Ascending aorta (tissue), 2 donors: ENCODE measurements at regions not wholly inside any gene's neighbourhood (a gene's known extent, or its start where the extent isn't known, plus 50 kb on each side); places are given as distances from the start of the nearest gene placed in this dataset.

Experiments
- DNase-seq, 2 donors: peaks; one replicate each; pipeline ENCODE4 v3.0.0-alpha.2; 2019; ENCODE audit warnings: low spot score in 2 of 2
- H3K27ac ChIP-seq, 2 donors: fragments of 200-600 bp; sonication (generic); one replicate each; pipeline ENCODE4 v1.5.1; 2016 to 2017; ENCODE audit warnings: mild to moderate bottlenecking in 1 of 2
- H3K27me3 ChIP-seq: fragments of 200-600 bp; sonication (generic); one replicate; pipeline ENCODE4 v1.5.1; 2017
- H3K36me3 ChIP-seq, 2 donors: fragments of 200-600 bp; sonication (generic); one replicate each; pipeline ENCODE4 v1.5.1; 2016
- H3K4me1 ChIP-seq, 2 donors: fragments of 200-600 bp; sonication (generic); one replicate each; pipeline ENCODE4 v1.5.1; 2016 to 2017; ENCODE audit warnings: mild to moderate bottlenecking in 1 of 2
- H3K4me3 ChIP-seq, 2 donors: fragments of 200-600 bp; sonication (generic); one replicate each; pipeline ENCODE4 v1.5.1; 2016 to 2017; ENCODE audit warnings: mild to moderate bottlenecking in 1 of 2
- H3K9me3 ChIP-seq, 2 donors: fragments of 200-600 bp; sonication (generic); one replicate each; pipeline ENCODE4 v1.5.1; 2016
- intact Hi-C: fragments of 100-400 bp; cut with DNase I; formaldehyde crosslinking; loops from one replicate; pipeline ENCODE4 v1.15.1; 2023
- TF ChIP-seq, protein P1 (sequence below), 3 experiments: fragments of 200-600 bp in 2 of 3; fragments of 450-650 bp in 1 of 3; sonication (generic) in 2 of 3; IDR thresholded peaks; one replicate each; pipeline ENCODE4 v1.5.1; 2016 to 2019; ENCODE audit warnings: antibody characterized with exemption in 3 of 3, mild to moderate bottlenecking in 1 of 3, moderate library complexity in 1 of 3

DNA sequence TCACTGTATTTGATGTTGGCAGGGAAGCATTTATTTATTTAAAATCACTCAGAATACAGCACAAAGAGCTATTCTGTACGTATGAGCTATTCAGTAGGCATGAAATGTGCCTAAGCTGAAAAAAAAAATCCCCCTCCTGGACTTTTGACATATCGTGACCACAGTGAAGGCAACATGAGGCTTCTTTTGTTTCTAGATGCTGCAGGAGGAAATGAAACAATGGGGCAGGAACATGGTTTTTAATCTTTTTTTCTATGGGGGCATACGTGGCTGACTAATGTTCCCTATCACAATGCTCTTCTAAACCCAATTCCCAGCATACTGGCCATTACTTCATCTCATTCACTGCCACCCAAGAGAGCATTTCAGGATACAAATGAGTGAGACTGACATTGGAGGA lies 191.0 kb upstream of the PMFBP1 start:
- Histone ChIP-seq H3K4me1 (no peaks in the 10 kb centered on the region), H3K36me3 (no peaks in the 10 kb centered on the region), H3K4me3 (no peak overlapping the region), H3K9me3 (peaks cover 5 to 25% of the 10 kb centered on the region in 2 donors), H3K27ac (no peak overlapping the region), H3K27me3 (no peaks in the 10 kb centered on the region)
- TF ChIP-seq, protein P1, sequence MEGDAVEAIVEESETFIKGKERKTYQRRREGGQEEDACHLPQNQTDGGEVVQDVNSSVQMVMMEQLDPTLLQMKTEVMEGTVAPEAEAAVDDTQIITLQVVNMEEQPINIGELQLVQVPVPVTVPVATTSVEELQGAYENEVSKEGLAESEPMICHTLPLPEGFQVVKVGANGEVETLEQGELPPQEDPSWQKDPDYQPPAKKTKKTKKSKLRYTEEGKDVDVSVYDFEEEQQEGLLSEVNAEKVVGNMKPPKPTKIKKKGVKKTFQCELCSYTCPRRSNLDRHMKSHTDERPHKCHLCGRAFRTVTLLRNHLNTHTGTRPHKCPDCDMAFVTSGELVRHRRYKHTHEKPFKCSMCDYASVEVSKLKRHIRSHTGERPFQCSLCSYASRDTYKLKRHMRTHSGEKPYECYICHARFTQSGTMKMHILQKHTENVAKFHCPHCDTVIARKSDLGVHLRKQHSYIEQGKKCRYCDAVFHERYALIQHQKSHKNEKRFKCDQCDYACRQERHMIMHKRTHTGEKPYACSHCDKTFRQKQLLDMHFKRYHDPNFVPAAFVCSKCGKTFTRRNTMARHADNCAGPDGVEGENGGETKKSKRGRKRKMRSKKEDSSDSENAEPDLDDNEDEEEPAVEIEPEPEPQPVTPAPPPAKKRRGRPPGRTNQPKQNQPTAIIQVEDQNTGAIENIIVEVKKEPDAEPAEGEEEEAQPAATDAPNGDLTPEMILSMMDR (IDR thresholded peaks at IDR 0.05): no peak
- intact Hi-C loops: no loop called here
- no peak for DNase-seq

- no peak overlapping the region for H3K27ac ChIP-seq
- no peaks in the 10 kb centered on the region for H3K4me1 ChIP-seq
- no peaks in the 10 kb centered on the region for H3K36me3 ChIP-seq
- intact Hi-C loops: no loop called here
- H3K9me3 ChIP-seq: peaks cover 5 to 25% of the 10 kb centered on the region in 2 donors
- no peak for DNase-seq
- H3K4me3 ChIP-seq: no peak overlapping the region
- TF ChIP-seq, protein P1 (IDR thresholded peaks at IDR 0.05): no peak
- H3K27me3 ChIP-seq: no peaks in the 10 kb centered on the region
These were observed 190.5 kb upstream of the PMFBP1 start for GRCh38 chr16:72362476-72362875.

DNA sequence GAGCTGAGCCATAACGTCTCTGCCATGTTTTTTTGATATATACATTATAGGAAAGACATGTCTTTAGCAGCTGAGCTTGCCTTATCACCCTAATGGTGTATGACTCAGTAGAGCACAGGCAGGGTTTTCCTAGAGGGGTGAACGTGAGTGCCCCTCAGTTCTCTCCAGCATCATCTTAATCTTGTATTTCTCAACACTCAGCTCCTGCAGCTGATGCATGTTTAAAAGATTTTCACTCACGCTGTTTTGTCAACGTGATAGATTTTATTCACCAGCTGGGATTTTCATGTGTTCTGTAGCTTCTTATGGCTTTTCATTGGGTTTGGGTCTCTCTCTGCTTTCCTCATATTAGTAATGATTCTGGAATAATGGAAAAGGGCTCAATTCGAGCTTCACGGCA lies 186.0 kb upstream of the PMFBP1 start:
- H3K27ac ChIP-seq: no peak overlapping the region
- H3K4me3 ChIP-seq: no peak overlapping the region
- no peaks in the 10 kb centered on the region for H3K27me3 ChIP-seq
- no peaks in the 10 kb centered on the region for H3K9me3 ChIP-seq
- intact Hi-C loops: no loop called here
- H3K36me3 ChIP-seq: no peaks in the 10 kb centered on the region
- no peak for DNase-seq
- TF ChIP-seq, protein P1 (IDR thresholded peaks at IDR 0.05): no peak
- no peaks in the 10 kb centered on the region for H3K4me1 ChIP-seq

- H3K9me3 ChIP-seq: no peaks in the 10 kb centered on the region
- H3K4me3 ChIP-seq: no peak overlapping the region
- no peak for DNase-seq
- intact Hi-C loops: no loop called here
- no peaks in the 10 kb centered on the region for H3K36me3 ChIP-seq
- TF ChIP-seq, protein P1 (IDR thresholded peaks at IDR 0.05): no peak
- H3K4me1 ChIP-seq: no peaks in the 10 kb centered on the region
- H3K27me3 ChIP-seq: no peaks in the 10 kb centered on the region
- H3K27ac ChIP-seq: no peak overlapping the region
These were observed 183.6 kb upstream of the PMFBP1 start for GRCh38 chr16:72355561-72355960.

GRCh38 chr16:72349719-72350118 lies 177.8 kb upstream of the PMFBP1 start:
- Histone ChIP-seq H3K36me3 (no peaks in the 10 kb centered on the region), H3K4me1 (no peaks in the 10 kb centered on the region), H3K4me3 (no peak overlapping the region), H3K27me3 (no peaks in the 10 kb centered on the region), H3K27ac (no peak overlapping the region), H3K9me3 (no peaks in the 10 kb centered on the region)
- intact Hi-C loops: no loop called here
- DNase-seq: no peak
- TF ChIP-seq, protein P1 (IDR thresholded peaks at IDR 0.05): no peak

DNA sequence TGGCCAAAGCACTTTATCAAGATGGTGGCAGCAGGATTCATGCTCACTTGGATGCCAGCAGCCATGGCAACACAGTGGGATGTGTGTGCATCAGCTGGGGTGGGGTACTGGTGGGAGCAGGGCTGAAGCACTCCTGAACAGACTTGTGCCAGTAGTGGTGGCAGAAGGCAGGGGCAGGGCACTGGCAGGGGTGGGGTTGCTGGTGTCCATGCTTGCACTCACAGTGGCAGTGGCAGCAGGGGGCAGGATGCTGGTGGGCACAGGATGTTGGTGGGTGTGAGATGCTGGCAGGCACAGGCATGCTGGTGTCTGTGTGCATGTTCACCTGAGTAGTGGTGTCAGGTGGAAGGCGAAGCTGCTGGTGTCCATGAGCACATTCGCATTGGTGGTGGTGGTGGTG lies 161.0 kb upstream of the PMFBP1 start:
- Histone ChIP-seq H3K4me3 (no peak overlapping the region), H3K27ac (no peak overlapping the region), H3K9me3 (peaks cover 0 to 5% of the 10 kb centered on the region in 2 donors), H3K36me3 (no peaks in the 10 kb centered on the region), H3K27me3 (no peaks in the 10 kb centered on the region), H3K4me1 (no peaks in the 10 kb centered on the region)
- no peak for DNase-seq
- intact Hi-C loops: no loop called here
- TF ChIP-seq, protein P1 (IDR thresholded peaks at IDR 0.05): no peak
